Astrocyte (in vitro differentiated cells and primary cell): ENCODE measurements at regions not wholly inside any gene's neighbourhood (a gene's known extent, or its start where the extent isn't known, plus 50 kb on each side); places are given as distances from the start of the nearest gene placed in this dataset.

ENCODE experiments used
- DNase-seq: peaks from one replicate; pipeline ENCODE4 v3.0.0-alpha.2; 2010; ENCODE audit warnings: low read depth
- FAIRE-seq: peaks from 2 replicates; lab custom pipeline; 2011; peaks lifted over from hg19 to GRCh38; lab: Jason Lieb, UNC
- H2AFZ ChIP-seq: 2 replicates; pipeline ENCODE4 v1.6.0; 2012; ENCODE audit warnings: low read depth, low read length, inconsistent platforms
- H3K27ac ChIP-seq: 2 replicates; pipeline ENCODE4 v1.5.1; 2011; ENCODE audit warnings: low read depth, low read length, inconsistent platforms
- H3K27me3 ChIP-seq: 2 replicates; pipeline ENCODE4 v1.6.0; 2011; ENCODE audit warnings: low read length, inconsistent platforms; ENCODE audit not compliant: insufficient read depth
- H3K36me3 ChIP-seq: 2 replicates; pipeline ENCODE4 v1.5.1; 2011; ENCODE audit warnings: low read length, inconsistent platforms; ENCODE audit not compliant: insufficient read depth
- H3K4me1 ChIP-seq: 2 replicates; pipeline ENCODE4 v1.5.1; 2011; ENCODE audit warnings: low read length, inconsistent platforms; ENCODE audit not compliant: insufficient read depth
- H3K4me2 ChIP-seq: 2 replicates; pipeline ENCODE4 v1.6.0; 2012; ENCODE audit warnings: low read length, inconsistent platforms
- H3K4me3 ChIP-seq: 2 replicates; pipeline ENCODE4 v1.5.1; 2011; ENCODE audit warnings: low read depth, mild to moderate bottlenecking, low read length, inconsistent platforms; ENCODE audit not compliant: insufficient read depth
- H3K79me2 ChIP-seq: 2 replicates; pipeline ENCODE4 v1.6.0; 2012; ENCODE audit warnings: mild to moderate bottlenecking, low read length, inconsistent platforms; ENCODE audit not compliant: insufficient read depth
- H3K9ac ChIP-seq: 2 replicates; pipeline ENCODE4 v1.6.0; 2012; ENCODE audit warnings: mild to moderate bottlenecking, low read length, inconsistent platforms
- H3K9me3 ChIP-seq: 2 replicates; pipeline ENCODE4 v1.5.1; 2012; ENCODE audit warnings: low read depth, mild to moderate bottlenecking, low read length, inconsistent platforms; ENCODE audit not compliant: insufficient read depth
- H4K20me1 ChIP-seq: 2 replicates; pipeline ENCODE4 v1.6.0; 2012; ENCODE audit warnings: low read length, inconsistent platforms; ENCODE audit not compliant: insufficient read depth
- H3K27ac Mint-ChIP-seq: one replicate; pipeline ENCODE4 v1.8.0; 2021; ENCODE audit warnings: mild to moderate bottlenecking, mixed read lengths; ENCODE audit not compliant: unreplicated experiment
- H3K27me3 Mint-ChIP-seq: one replicate; pipeline ENCODE4 v1.8.0; 2021; ENCODE audit warnings: low read depth, mixed read lengths; ENCODE audit not compliant: unreplicated experiment
- H3K36me3 Mint-ChIP-seq: one replicate; pipeline ENCODE4 v1.8.0; 2021; ENCODE audit warnings: low read depth, mixed read lengths; ENCODE audit not compliant: unreplicated experiment
- H3K4me1 Mint-ChIP-seq: one replicate; pipeline ENCODE4 v1.8.0; 2021; ENCODE audit warnings: low read depth, mixed read lengths; ENCODE audit not compliant: unreplicated experiment
- H3K4me3 Mint-ChIP-seq: one replicate; pipeline ENCODE4 v1.8.0; 2021; ENCODE audit warnings: mild to moderate bottlenecking, moderate library complexity, mixed read lengths; ENCODE audit not compliant: unreplicated experiment
- H3K9me3 Mint-ChIP-seq: one replicate; pipeline ENCODE4 v1.8.0; 2021; ENCODE audit warnings: mild to moderate bottlenecking, mixed read lengths; ENCODE audit not compliant: unreplicated experiment
- CTCF ChIP-seq: IDR thresholded peaks from 2 replicates; pipeline ENCODE4 v1.5.1; 2011; ENCODE audit warnings: low read depth, mild to moderate bottlenecking, inconsistent platforms, low read length, moderate library complexity; ENCODE audit not compliant: insufficient read depth
- EZH2 ChIP-seq: IDR thresholded peaks from 2 replicates; pipeline ENCODE4 v1.6.1; 2012; ENCODE audit warnings: mild to moderate bottlenecking, low read length, inconsistent platforms; ENCODE audit not compliant: insufficient read depth

GRCh38 chr12:107244584-107244983, 151.2 kb upstream of the CRY1 start:
- Histone ChIP-seq H3K27me3 (no peaks in the 10 kb centered on the region), H3K79me2 (no peaks in the 10 kb centered on the region), H3K4me2 (no peak overlapping the region), H3K27ac (no peak overlapping the region), H3K9ac (no peak overlapping the region), H3K9me3 (no peaks in the 10 kb centered on the region), H3K36me3 (no peaks in the 10 kb centered on the region), H3K4me1 (no peaks in the 10 kb centered on the region), H2AFZ (no peak overlapping the region), H4K20me1 (no peaks in the 10 kb centered on the region), H3K4me3 (no peak overlapping the region)
- FAIRE-seq = no peak
- TF ChIP-seq CTCF (no peak), EZH2 (no peak)
- Mint-ChIP-seq H3K27me3 (peaks cover 20% of the 10 kb centered on the region), H3K4me1 (peaks cover 2% of the 10 kb centered on the region), H3K27ac (no peak overlapping the region), H3K36me3 (no peaks in the 10 kb centered on the region), H3K4me3 (no peak overlapping the region), H3K9me3 (no peaks in the 10 kb centered on the region)
- DNase-seq = no peak

- no peak overlapping the region for H2AFZ ChIP-seq
- H3K36me3 ChIP-seq = no peaks in the 10 kb centered on the region
- no peak overlapping the region for H3K9ac ChIP-seq
- Mint-ChIP-seq H3K27me3 (peaks cover 19% of the 10 kb centered on the region), H3K36me3 (no peaks in the 10 kb centered on the region), H3K4me3 (no peak overlapping the region), H3K9me3 (no peaks in the 10 kb centered on the region), H3K27ac (no peak overlapping the region), H3K4me1 (peaks cover 2% of the 10 kb centered on the region)
- no peaks in the 10 kb centered on the region for H3K9me3 ChIP-seq
- peaks cover 5% of the 10 kb centered on the region for H3K27me3 ChIP-seq
- no peak overlapping the region for H3K4me2 ChIP-seq
- no peak overlapping the region for H3K27ac ChIP-seq
- no peak for FAIRE-seq
- H3K4me3 ChIP-seq = no peak overlapping the region
- no peaks in the 10 kb centered on the region for H3K4me1 ChIP-seq
- no peaks in the 10 kb centered on the region for H3K79me2 ChIP-seq
- no peaks in the 10 kb centered on the region for H4K20me1 ChIP-seq
- no peak for DNase-seq
- TF ChIP-seq CTCF (no peak), EZH2 (no peak)
These were observed 154.3 kb upstream of the CRY1 start for GRCh38 chr12:107247650-107248049.

- H3K27ac ChIP-seq = no peak overlapping the region
- H3K36me3 ChIP-seq = no peaks in the 10 kb centered on the region
- FAIRE-seq = no peak
- H3K9me3 ChIP-seq = no peaks in the 10 kb centered on the region
- no peak overlapping the region for H2AFZ ChIP-seq
- H3K27me3 ChIP-seq = peaks cover 5% of the 10 kb centered on the region
- no peak overlapping the region for H3K27ac Mint-ChIP-seq
- no peaks in the 10 kb centered on the region for H3K36me3 Mint-ChIP-seq
- no peak overlapping the region for H3K4me3 ChIP-seq
- H4K20me1 ChIP-seq = no peaks in the 10 kb centered on the region
- H3K4me3 Mint-ChIP-seq = no peak overlapping the region
- no peaks in the 10 kb centered on the region for H3K4me1 ChIP-seq
- H3K4me2 ChIP-seq = no peak overlapping the region
- no peaks in the 10 kb centered on the region for H3K79me2 ChIP-seq
- H3K9me3 Mint-ChIP-seq = peaks cover 2% of the 10 kb centered on the region
- peaks cover 16% of the 10 kb centered on the region for H3K27me3 Mint-ChIP-seq
- no peak overlapping the region for H3K9ac ChIP-seq
- no peak for DNase-seq
- TF ChIP-seq CTCF = no peak
- TF ChIP-seq EZH2 = no peak
- peaks cover 2% of the 10 kb centered on the region for H3K4me1 Mint-ChIP-seq
These were observed 154.8 kb upstream of the CRY1 start for GRCh38 chr12:107248187-107248586.
